ENCODE measurements at regions not wholly inside any gene's neighbourhood (a gene's known extent, or its start where the extent isn't known, plus 50 kb on each side); places are given as distances from the start of the nearest gene placed in this dataset.
A peak's percentile ranks its signal among the peaks of the same experiment; 100 is the strongest.

GRCh38 chr5:54673523-54674225 is 156.1 kb downstream of the SNX18 start:
- peak; percentile 67 for ATAC-seq

- ATAC-seq: no peak
Measured at GRCh38 chr5:54672871-54673270, 155.3 kb downstream of the SNX18 start.

DNA sequence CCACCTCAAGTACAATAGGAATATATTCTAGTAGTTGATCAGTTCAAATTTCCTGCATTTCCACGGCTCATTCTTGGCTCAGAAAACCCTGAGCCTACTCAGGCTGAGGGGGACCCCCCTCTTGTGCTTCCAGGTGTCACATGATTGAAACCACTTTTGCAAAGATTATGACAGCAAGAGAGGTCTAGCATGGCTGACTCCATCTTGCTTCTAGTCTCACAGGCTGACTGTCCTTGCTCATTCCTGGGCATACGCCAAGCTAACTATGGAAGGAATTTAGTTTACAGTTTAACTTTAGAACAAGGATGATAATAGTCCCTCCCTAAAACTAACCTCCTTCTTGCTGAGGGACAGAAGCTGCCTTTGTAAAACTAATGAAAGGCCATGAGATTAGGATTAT is 154.1 kb downstream of the SNX18 start:
- no peak for ATAC-seq

- ATAC-seq: peak; percentile 96
Measured at GRCh38 chr5:54671111-54671531, 153.6 kb downstream of the SNX18 start.

- ATAC-seq: no peak
Measured at GRCh38 chr5:54670281-54670680, 152.7 kb downstream of the SNX18 start.

DNA sequence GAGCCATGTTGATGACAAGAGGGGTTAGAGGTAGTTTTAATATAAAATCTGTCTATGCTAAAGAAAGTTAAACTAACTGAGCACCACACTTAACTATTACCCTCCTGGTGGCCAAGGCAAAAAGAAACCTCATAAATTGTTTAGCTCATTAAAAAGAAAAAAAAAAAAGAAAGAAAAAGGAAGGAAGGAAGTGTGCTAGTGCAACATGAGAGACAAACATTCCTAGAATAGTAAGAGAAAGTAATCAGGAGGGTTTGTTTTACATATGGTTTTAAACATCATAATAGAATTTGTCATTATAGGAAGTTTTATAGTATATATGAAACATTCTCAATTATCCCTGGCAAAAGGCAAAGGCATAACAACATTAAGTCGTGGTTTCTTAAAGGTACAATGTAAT is 152.3 kb downstream of the SNX18 start:
- ATAC-seq: no peak

- ATAC-seq: no peak
Measured at GRCh38 chr5:54669285-54669684, 151.7 kb downstream of the SNX18 start.

DNA sequence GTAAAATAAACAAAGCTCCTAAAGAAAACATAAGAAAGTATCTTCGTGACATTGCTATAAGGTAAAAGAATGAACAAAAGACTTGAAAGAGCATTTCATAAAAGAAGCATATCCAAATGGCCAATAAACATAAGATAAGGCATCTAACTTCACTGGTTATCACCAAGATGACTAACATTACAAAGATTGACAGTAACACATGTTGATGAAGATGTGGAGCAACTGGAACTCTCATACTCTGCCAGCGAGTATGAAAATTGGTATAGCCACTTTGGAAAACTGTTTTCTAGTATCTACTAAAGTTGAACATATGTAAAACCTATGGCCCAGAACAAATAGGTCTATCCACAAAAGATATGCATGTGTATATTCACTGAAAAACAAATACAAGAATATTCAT is 150.5 kb downstream of the SNX18 start:
- no peak for ATAC-seq

DNA sequence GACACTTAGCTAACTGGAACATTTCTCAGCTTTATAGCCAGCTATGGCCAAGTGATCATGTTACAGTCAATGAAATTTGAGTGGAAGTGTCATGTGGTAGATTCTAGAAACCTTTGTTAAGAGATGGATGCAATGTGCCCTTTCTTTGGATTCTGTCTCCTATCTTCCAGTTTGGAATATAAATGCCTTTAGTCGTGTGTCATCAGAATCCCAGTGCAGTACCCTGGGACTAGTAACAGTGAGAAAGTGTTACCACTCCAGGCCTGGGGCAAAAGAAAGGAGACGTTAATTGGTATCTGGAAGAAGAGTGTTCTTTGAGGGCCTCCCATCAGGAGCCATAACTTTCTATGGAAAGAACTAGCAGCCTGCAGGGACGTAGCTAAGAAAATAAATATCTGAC is 149.6 kb downstream of the SNX18 start:
- no peak for ATAC-seq

GRCh38 chr5:54663866-54664265 is 146.3 kb downstream of the SNX18 start:
- ATAC-seq: peak; percentile 8

DNA sequence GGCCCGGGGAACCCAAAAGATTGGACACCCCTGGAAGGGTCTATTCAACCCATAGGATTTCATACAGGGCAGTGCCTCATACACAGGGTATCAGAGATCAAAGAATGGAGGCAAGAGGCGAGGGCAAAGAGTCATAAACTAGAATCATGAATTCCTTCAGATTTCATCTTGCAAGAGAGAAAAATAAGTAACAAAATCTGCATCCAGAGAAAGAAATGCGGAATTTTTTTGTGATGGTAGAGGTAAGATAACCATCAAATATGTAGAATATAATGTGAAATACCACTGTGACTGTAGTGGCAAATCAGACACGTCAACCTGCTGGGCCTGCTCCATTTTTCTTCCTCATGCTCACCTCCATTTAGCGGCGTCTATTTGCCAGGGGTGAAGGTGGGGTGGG is 143.6 kb downstream of the SNX18 start:
- ATAC-seq: no peak

- no peak for ATAC-seq
Measured at GRCh38 chr5:54659700-54660131, 142.2 kb downstream of the SNX18 start.

GRCh38 chr5:54658010-54658409 is 140.5 kb downstream of the SNX18 start:
- ATAC-seq: no peak

DNA sequence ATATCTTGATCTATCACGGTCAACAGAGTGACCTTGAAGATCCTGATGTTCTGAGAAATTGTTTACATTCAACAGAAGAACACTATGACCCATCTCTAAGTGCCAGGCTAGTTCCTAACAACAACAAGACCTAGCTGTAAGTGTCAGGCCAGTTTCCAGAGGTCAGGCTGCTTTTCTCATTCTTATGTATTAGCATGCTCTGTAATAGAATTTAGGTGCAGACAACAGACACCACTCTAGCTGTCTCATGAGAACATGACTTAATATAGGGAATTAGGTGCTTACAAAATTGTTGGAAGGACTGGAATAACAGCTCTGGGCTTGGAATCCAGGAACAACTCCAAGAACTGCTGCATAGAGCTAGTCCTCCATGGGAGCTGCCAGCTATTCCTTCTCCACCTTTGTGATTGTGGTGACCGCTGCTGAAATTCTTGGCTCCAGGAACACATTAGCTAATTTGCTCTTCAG is 138.7 kb downstream of the SNX18 start:
- no peak for ATAC-seq

GRCh38 chr5:54655761-54656160 is 138.2 kb downstream of the SNX18 start:
- no peak for ATAC-seq

- ATAC-seq: no peak
Measured at GRCh38 chr5:54655266-54655665, 137.7 kb downstream of the SNX18 start.

DNA sequence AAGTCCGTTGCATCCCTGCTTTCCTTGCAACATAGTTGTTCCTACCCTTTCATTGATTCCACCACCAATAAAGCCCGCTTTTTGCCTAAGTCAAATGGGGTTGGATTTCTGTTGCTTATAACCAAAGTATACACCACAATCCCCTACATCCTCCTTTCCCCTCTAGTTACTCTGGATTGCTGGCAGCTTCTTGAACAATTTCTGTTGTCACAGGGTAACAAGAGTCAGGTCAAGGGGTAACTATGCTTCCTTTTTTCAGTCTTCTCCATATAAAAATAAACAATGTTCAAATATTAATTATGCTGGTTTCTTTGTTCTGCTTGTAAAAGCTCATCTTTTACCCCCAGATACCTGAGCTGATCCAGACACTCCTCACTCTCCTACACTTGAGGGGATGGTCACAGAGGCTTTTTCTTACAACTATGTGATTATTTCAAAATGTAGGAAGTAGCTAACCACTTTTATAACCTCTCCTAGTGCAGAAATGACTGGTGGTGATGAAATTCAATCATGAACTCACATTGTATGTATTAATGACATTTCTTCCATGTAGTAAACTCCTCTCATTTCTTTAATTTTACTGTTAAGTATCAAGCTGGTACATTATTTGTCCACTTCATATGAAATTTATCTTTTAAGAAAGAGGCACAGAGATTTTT is 136.5 kb downstream of the SNX18 start:
- no peak for ATAC-seq

- ATAC-seq: peak; percentile 68
Measured at GRCh38 chr5:54651482-54652076, 134.0 kb downstream of the SNX18 start.

DNA sequence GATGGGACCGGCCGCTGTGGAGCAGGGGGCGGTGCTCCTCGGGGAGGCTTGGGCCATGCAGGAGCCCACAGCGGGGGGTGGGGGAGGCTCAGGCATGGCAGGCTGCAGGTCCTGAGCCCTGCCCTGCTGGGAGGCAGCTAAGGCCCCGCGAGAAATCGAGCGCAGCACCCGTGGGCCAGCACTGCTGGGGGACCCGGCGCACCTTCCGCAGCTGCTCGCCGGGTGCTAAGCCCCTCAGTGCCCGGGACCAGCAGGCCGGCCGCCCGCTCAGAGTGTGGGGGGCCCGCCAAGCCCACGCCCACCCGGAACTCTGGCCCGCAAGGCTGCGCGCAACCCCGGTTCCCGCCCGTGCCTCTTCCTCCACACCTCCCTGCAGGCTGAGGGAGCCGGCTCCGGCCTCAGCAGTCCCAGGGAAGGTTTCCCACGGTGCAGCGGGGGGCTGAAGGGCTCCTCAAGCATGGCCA is 131.5 kb downstream of the SNX18 start:
- ATAC-seq: no peak

GRCh38 chr5:54646356-54647101 is 129.0 kb downstream of the SNX18 start:
- ATAC-seq: peak; percentile 68

DNA sequence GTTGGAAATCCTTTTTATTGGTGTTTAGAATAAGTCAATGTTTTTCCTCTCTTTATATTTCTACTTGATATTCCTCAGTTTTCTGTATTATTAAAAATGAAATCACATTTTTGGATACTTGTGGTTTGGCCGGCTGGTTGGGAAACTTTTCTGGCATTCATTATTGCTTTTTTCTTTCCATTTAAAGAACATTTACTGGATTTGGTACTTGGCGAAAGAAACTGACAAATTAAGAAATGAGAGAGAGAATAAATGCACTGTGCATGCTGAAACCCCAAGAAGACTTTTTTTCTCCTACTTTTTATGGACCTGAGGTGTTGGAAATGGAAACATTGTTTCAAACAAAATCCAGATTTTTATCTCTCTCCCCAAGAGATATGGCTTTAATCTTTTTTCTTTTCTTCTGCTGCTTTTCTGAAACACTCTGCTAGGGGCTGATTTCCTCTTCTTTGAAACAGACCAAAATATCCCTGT is 128.4 kb downstream of the SNX18 start:
- no peak for ATAC-seq

GRCh38 chr5:54644226-54644625 is 126.7 kb downstream of the SNX18 start:
- ATAC-seq: peak; percentile 73

DNA sequence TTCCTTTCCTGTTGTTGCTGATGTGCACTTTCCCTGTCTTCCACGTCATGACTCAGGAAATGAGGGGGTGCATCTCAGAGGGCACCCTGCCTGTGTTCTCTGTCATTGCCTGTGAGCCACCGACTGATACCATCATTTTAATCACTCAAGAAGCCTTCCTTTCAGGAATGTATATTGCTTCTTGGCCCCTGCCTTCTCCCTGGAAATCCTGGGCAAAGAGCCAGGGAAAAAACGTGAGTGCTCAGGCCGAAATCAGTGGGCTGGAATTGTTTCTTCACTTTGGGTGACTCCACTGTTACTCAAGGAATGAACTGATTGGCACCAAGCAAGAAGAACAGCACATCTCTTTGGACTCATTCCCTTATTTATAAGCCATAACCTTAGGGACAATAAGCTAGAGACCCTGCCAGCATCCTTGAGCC is 126.1 kb downstream of the SNX18 start:
- ATAC-seq: no peak

Measured in esophagus mucosa (tissue), 1 donor.